ENCODE measurements at regions not wholly inside any gene's neighbourhood (a gene's known extent, or its start where the extent isn't known, plus 50 kb on each side); places are given as distances from the start of the nearest gene placed in this dataset.

DNA sequence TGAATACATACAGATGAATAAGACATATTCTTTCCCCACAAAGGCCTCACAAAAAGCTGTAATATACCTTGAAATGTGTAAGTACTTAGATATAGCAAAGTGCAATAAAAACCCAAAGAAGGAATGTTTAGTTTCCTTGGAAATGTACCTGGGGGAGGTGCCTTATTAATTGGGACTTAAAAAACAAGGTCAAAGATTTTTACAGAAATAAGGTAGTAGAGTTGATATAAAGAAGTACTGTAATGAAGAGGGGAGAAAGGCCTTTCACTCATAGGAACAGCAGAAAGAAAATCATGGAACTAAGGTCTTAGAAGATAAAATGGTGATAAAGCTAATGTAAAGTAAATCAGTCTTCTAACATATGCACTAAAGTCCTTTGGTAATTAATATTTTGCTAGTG, 153.9 kb upstream of the B3GALT2 start:
- TF ChIP-seq CTCF (conservative IDR thresholded peaks at IDR 0.05; ENCODE audit: low read length) (no peak), EZH2phosphoT487 (IDR thresholded peaks at IDR 0.05; ENCODE audit: borderline replicate concordance) (no peak)

All from Loucy (cell line).